ENCODE measurements at regions not wholly inside any gene's neighbourhood (a gene's known extent, or its start where the extent isn't known, plus 50 kb on each side); places are given as distances from the start of the nearest gene placed in this dataset.

DNA sequence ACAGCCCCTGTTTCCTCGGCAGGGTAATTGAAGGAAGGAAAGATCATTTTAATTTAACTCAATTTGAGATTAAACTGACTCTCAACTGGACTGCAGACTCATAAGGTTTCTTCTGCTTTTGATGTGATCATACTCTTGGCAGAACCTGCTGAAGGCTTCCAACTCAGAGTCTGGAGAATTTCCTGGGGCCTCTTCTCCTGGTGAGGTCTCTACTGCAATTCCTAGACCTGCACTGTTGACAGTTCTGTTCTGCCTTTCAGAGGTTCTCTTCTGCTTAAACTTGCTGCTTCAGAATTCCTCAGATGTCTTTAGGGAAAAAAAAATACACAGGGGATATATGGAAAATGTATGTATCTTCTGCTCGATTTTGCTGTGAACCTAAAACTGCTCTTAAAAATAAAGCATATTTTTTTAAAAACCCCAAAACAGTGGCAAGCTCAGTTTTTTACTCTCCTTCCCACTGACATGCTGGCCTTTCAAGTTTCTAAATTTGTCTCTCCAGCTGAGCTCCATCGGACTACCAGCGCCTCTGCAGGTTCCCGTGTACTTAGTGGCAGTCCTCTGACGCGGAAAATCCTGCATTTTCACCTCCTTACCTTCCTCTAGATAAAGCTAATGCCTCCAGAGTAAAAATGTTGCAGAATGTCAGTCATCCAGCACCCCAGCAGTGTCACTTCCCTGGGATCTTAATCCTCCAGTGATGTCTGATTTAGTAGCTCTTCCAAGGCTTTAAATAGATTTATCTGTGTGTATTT, 733.5 kb upstream of the SGCG start:
- Mint-ChIP-seq H3K36me3 (ENCODE audit: unreplicated experiment) (no peaks in the 10 kb centered on the region), H3K9me3 (ENCODE audit: unreplicated experiment) (no peaks in the 10 kb centered on the region), H3K27ac (ENCODE audit: unreplicated experiment) (no peak overlapping the region), H3K27me3 (ENCODE audit: unreplicated experiment) (no peaks in the 10 kb centered on the region), H3K4me3 (ENCODE audit: unreplicated experiment) (no peak overlapping the region), H3K4me1 (ENCODE audit: low read depth, unreplicated experiment) (no peaks in the 10 kb centered on the region)
- no peak for DNase-seq
- TF ChIP-seq, protein P1, sequence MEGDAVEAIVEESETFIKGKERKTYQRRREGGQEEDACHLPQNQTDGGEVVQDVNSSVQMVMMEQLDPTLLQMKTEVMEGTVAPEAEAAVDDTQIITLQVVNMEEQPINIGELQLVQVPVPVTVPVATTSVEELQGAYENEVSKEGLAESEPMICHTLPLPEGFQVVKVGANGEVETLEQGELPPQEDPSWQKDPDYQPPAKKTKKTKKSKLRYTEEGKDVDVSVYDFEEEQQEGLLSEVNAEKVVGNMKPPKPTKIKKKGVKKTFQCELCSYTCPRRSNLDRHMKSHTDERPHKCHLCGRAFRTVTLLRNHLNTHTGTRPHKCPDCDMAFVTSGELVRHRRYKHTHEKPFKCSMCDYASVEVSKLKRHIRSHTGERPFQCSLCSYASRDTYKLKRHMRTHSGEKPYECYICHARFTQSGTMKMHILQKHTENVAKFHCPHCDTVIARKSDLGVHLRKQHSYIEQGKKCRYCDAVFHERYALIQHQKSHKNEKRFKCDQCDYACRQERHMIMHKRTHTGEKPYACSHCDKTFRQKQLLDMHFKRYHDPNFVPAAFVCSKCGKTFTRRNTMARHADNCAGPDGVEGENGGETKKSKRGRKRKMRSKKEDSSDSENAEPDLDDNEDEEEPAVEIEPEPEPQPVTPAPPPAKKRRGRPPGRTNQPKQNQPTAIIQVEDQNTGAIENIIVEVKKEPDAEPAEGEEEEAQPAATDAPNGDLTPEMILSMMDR (IDR thresholded peaks at IDR 0.05; ENCODE audit: partially characterized antibody, unreplicated experiment), result no peak

DNA sequence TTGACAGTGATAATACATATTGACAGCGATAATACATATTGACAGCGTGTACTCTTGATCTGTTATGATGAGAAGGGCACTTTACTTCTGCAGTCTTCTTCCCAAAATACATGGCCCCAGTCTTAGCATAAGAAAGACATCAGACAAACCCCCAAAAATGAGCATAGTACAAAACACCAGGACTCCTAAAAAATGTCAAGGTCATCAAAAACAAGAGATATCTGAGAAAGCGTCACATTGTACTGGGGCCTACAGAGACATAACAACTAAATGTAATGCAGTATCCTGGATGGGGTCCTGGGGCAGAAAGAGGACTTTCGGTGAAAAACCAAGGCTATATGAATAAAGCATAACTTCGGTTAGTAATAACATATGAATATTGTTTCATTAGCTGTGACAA, 731.5 kb upstream of the SGCG start:
- H3K27me3 Mint-ChIP-seq (ENCODE audit: unreplicated experiment), result no peaks in the 10 kb centered on the region
- no peaks in the 10 kb centered on the region for H3K36me3 Mint-ChIP-seq (ENCODE audit: unreplicated experiment)
- H3K4me3 Mint-ChIP-seq (ENCODE audit: unreplicated experiment), result no peak overlapping the region
- no peaks in the 10 kb centered on the region for H3K4me1 Mint-ChIP-seq (ENCODE audit: low read depth, unreplicated experiment)
- no peak overlapping the region for H3K27ac Mint-ChIP-seq (ENCODE audit: unreplicated experiment)
- no peaks in the 10 kb centered on the region for H3K9me3 Mint-ChIP-seq (ENCODE audit: unreplicated experiment)
- no peak for DNase-seq
- TF ChIP-seq, protein P1 (IDR thresholded peaks at IDR 0.05; ENCODE audit: partially characterized antibody, unreplicated experiment), result no peak

DNA sequence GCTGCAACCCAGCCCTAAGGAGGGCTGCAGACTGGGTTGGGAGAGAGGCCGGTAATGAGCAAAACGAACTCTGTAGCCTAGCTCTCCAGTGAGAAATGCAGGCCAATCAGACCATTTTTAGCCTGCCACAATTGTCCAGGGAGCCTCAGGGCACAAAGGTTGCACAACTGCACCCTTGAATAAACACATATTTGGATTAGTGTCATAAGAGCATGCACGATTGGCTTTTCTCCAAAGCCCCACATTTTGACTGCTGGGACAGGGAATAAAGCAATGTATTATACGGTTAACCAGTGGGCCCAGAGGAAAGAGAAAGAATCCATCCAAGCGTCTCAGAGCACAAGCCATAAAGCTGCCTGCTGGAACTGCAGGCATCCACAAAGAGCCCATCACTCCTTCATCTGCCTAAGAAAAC, 729.4 kb upstream of the SGCG start:
- no peak overlapping the region for H3K4me3 Mint-ChIP-seq (ENCODE audit: unreplicated experiment)
- no peak for DNase-seq
- H3K9me3 Mint-ChIP-seq (ENCODE audit: unreplicated experiment), result no peaks in the 10 kb centered on the region
- no peaks in the 10 kb centered on the region for H3K27me3 Mint-ChIP-seq (ENCODE audit: unreplicated experiment)
- no peaks in the 10 kb centered on the region for H3K4me1 Mint-ChIP-seq (ENCODE audit: low read depth, unreplicated experiment)
- no peak overlapping the region for H3K27ac Mint-ChIP-seq (ENCODE audit: unreplicated experiment)
- TF ChIP-seq, protein P1 (IDR thresholded peaks at IDR 0.05; ENCODE audit: partially characterized antibody, unreplicated experiment), result no peak
- no peaks in the 10 kb centered on the region for H3K36me3 Mint-ChIP-seq (ENCODE audit: unreplicated experiment)

DNA sequence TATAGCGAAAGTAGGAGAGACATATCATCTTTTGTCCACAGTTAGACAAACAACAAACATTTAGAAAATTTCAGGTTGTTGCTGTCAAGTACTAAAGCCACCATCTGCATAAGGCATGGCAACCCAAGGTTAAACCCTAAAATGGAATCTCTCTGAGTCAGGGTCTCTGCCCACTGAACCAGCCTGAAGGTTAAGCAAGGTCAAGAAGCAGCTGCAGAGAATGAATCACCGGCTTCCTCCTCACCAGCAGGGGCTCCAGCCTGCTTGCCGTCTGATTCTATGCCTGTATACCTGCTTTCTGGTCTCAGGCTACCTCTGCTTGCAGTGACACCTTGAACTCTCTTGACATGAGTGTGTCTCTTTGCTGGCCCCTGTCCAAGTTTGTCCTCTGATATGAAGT, 726.2 kb upstream of the SGCG start:
- H3K4me1 Mint-ChIP-seq (ENCODE audit: low read depth, unreplicated experiment), result no peaks in the 10 kb centered on the region

DNA sequence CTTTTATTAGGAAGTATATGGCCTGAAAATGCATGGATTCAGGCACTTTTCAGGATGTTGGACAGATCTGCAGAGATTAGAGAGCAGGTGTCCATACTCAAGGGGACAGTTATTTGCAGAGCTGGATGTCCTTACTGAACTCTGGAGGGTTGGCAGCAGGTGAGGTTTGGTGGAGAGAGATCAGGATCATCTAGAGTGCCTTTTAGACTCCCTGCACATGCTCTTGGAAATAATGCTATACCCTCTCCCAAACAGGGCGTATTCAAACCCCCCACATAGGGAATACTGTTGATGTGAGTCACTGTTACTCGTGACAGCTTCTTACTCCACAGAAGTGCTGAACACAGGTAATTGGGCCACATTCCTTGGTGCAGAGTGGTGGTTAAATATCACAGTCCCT, 725.7 kb upstream of the SGCG start:
- no peaks in the 10 kb centered on the region for H3K36me3 Mint-ChIP-seq (ENCODE audit: unreplicated experiment)
- no peak for DNase-seq
- H3K9me3 Mint-ChIP-seq (ENCODE audit: unreplicated experiment), result no peaks in the 10 kb centered on the region
- TF ChIP-seq, protein P1 (IDR thresholded peaks at IDR 0.05; ENCODE audit: partially characterized antibody, unreplicated experiment), result no peak
- H3K27me3 Mint-ChIP-seq (ENCODE audit: unreplicated experiment), result no peaks in the 10 kb centered on the region
- no peak overlapping the region for H3K27ac Mint-ChIP-seq (ENCODE audit: unreplicated experiment)
- H3K4me1 Mint-ChIP-seq (ENCODE audit: low read depth, unreplicated experiment), result no peaks in the 10 kb centered on the region
- H3K4me3 Mint-ChIP-seq (ENCODE audit: unreplicated experiment), result no peak overlapping the region

More for the DNA sequence above, 726.2 kb upstream of the SGCG start:
- Mint-ChIP-seq H3K4me3 (ENCODE audit: unreplicated experiment) (no peak overlapping the region), H3K36me3 (ENCODE audit: unreplicated experiment) (no peaks in the 10 kb centered on the region), H3K9me3 (ENCODE audit: unreplicated experiment) (no peaks in the 10 kb centered on the region), H3K27me3 (ENCODE audit: unreplicated experiment) (no peaks in the 10 kb centered on the region), H3K27ac (ENCODE audit: unreplicated experiment) (no peak overlapping the region)
- TF ChIP-seq, protein P1 (IDR thresholded peaks at IDR 0.05; ENCODE audit: partially characterized antibody, unreplicated experiment), result no peak
- DNase-seq, result no peak

All from glutamatergic neuron (in vitro differentiated cells).